ENCODE measurements at regions not wholly inside any gene's neighbourhood (a gene's known extent, or its start where the extent isn't known, plus 50 kb on each side); places are given as distances from the start of the nearest gene placed in this dataset.

DNA sequence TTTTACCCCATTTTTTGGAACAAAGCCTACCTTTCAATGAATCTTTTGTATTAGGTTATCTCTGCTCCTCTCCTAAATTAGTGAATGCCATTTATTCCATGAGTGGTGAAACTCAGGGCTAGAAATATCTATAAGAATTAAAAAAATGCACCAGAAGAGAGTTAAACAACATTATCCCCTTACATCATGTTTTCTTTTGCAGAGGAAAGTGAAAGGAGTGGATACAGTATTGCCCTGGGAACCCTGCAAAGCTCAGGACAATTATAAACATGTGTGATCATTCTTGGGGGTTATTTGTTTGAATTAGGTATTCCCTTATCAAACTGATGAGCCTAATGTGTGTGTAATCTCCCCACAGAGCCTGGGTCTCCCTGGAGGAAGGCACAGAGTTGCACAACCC is 559.2 kb downstream of the RNF144A start:
- no peak overlapping the region for H3K4me3 ChIP-seq (ENCODE audit: low read depth, low read length)
- no peak for DNase-seq (ENCODE audit: low read depth)
- no peak for TF ChIP-seq CTCF (IDR thresholded peaks at IDR 0.05; ENCODE audit: control insufficient read depth, extremely low read depth, insufficient read depth)

GRCh38 chr2:7479603-7480002 is 562.4 kb downstream of the RNF144A start:
- DNase-seq (ENCODE audit: low read depth) = no peak
- TF ChIP-seq CTCF (IDR thresholded peaks at IDR 0.05; ENCODE audit: control insufficient read depth, extremely low read depth, insufficient read depth) = no peak
- no peak overlapping the region for H3K4me3 ChIP-seq (ENCODE audit: low read depth, low read length)

- H3K4me3 ChIP-seq (ENCODE audit: low read depth, low read length) = no peak overlapping the region
- TF ChIP-seq CTCF (IDR thresholded peaks at IDR 0.05; ENCODE audit: control insufficient read depth, extremely low read depth, insufficient read depth) = no peak
- no peak for DNase-seq (ENCODE audit: low read depth)
Observed at GRCh38 chr2:7480431-7480830, 563.2 kb downstream of the RNF144A start.

GRCh38 chr2:7490672-7491071 is 573.5 kb downstream of the RNF144A start:
- DNase-seq (ENCODE audit: low read depth) = no peak
- no peak overlapping the region for H3K4me3 ChIP-seq (ENCODE audit: low read depth, low read length)
- TF ChIP-seq CTCF (IDR thresholded peaks at IDR 0.05; ENCODE audit: control insufficient read depth, extremely low read depth, insufficient read depth) = no peak

- no peak for DNase-seq (ENCODE audit: low read depth)
- H3K4me3 ChIP-seq (ENCODE audit: low read depth, low read length) = no peak overlapping the region
- no peak for TF ChIP-seq CTCF (IDR thresholded peaks at IDR 0.05; ENCODE audit: control insufficient read depth, extremely low read depth, insufficient read depth)
Observed at GRCh38 chr2:7492719-7493118, 575.5 kb downstream of the RNF144A start.

- no peak for TF ChIP-seq CTCF (IDR thresholded peaks at IDR 0.05; ENCODE audit: control insufficient read depth, extremely low read depth, insufficient read depth)
- DNase-seq (ENCODE audit: low read depth) = no peak
Observed at GRCh38 chr2:7497178-7497577, 580.0 kb downstream of the RNF144A start.

GRCh38 chr2:7499018-7499417 is 581.8 kb downstream of the RNF144A start:
- TF ChIP-seq CTCF (IDR thresholded peaks at IDR 0.05; ENCODE audit: control insufficient read depth, extremely low read depth, insufficient read depth) = no peak
- DNase-seq (ENCODE audit: low read depth) = no peak
- H3K4me3 ChIP-seq (ENCODE audit: low read depth, low read length) = no peak overlapping the region

More at GRCh38 chr2:7497178-7497577, 580.0 kb downstream of the RNF144A start:
- no peak overlapping the region for H3K4me3 ChIP-seq (ENCODE audit: low read depth, low read length)
